NCI-H2196 (cell line): ENCODE measurements at regions not wholly inside any gene's neighbourhood (a gene's known extent, or its start where the extent isn't known, plus 50 kb on each side); places are given as distances from the start of the nearest gene placed in this dataset.
"Not testable (repeated sequence)": the region's sequence is repeated elsewhere in the genome, so short reads cannot be mapped to it uniquely, and the experiment has no call there.

ENCODE experiments used
- DNase-seq: peaks from one replicate; lab custom pipeline; 2025; ENCODE audit not compliant: unreplicated experiment; lab: John Stamatoyannopoulos, UW

DNA sequence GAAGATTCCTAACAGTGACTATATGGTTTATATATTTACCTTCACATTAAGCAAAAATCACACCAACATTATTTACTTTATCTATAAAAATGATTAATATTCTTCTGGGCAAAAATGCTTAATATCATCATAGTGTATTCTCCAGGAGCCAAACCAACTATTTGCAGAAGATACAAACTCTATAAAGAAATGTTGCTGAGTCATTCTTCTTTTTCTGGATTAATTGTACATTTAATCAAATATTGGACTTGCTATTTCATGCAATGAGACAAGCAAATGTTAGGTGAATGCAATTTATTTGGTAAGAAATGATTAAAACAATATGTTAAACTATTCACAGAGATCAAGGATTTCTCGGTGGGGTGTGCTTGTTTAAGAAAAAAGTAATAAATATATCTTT is 1075.8 kb downstream of the PCDH9 start:
- no peak for DNase-seq

DNA sequence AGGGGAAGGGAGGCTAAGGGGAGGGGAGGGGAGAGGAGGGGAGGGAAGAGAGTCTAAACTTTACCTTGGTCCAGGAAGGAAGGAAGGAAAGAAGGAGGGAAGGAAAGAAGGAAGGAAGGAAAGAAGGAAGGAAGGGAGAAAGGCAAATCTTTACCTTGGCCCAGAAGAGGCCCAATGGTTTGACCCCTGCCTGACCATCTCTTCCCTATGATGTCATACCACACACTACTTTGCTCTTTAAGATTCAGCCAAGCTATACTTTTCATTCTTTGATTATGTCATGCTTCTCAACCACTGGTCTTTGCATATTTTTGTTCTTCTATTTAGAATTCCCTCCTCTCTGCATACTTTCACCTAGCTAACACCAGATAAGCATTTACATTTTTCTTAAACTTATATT is 1077.5 kb downstream of the PCDH9 start:
- DNase-seq, result no peak

DNA sequence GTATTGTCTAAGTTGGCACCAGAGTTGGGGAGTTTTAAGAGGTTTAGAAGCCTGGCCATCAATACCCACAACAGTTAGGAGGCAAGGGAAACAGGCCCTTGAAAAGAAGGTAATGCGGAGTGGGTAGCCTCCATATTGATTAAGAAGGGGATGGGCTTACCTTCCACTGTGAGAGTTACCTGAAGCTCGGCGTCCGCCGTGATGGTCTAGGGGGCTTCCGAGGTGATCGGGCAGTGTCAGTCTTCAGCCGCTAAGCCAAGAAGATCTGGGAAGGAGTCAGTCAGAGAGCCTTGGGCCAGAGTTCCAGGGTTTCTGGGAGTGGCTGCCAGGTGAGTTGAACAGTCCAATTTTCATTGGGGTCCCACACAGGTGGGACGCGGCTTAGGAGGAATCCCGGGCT is 1085.8 kb downstream of the PCDH9 start:
- not testable (repeated sequence) for DNase-seq

DNA sequence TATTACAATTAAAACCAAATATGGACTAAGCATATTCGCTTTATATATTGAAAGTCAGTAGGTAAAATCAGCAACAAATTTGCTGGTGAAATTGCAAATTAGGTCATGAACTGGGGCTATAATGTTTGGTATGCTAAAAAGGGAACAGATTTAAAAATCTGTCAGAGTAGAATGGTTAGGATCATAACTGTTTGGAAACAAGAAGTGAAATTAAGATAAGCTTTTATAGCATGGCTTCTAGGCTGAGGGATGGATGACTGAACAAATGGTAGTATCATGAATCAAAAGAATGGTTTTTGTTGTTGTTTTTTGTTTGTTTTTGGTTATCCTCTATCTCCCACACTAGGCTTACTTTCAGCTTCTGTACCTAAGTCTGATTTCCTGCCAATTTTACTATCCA is 1090.4 kb downstream of the PCDH9 start:
- no peak for DNase-seq

DNA sequence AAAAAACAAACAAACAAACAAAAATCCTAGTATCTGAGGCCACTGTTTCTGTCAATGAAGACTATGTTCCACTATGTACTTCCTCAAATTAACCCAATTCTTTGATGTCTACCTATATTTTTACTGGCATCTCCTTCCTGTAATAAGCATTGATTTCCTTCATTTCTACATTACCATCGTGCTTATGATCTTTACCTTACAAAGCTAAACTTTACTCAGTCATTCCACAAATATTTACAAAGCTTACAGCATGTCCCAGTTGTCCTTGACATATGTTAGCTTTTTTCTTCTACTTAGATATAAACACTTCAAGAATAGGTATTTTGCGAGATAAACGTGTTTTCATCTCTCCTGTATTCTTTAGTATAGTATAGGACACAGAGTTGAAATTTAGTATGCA is 1090.9 kb downstream of the PCDH9 start:
- DNase-seq, result no peak

DNA sequence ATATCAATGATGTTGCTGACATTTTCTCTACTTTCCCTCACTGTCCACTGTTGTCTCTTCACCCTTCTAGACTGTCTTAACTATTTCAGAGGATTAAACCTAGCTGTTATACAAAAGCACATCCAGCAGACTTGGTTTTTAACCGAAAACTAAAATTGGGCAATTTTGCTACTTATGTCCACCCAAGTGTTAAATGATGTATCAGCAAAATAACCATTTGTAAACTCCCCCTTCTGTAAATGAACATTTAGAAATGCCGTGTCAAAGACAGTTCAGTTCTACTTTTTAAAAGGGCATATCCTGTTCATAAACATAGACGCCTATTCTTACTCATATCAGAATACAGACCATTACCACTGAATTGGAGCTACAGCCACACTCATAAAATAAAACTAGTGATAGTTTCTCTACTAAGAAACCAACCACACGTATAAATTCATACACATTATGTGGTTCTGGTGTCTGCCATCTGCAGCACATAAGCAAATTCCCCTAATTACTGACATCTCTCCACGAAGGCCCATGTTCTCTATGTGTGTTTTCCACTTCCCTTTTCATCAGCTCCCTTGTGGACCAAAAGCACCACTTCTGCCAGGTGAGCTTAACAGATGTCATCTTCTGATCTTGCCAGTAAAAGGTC is 1091.8 kb downstream of the PCDH9 start:
- no peak for DNase-seq

DNA sequence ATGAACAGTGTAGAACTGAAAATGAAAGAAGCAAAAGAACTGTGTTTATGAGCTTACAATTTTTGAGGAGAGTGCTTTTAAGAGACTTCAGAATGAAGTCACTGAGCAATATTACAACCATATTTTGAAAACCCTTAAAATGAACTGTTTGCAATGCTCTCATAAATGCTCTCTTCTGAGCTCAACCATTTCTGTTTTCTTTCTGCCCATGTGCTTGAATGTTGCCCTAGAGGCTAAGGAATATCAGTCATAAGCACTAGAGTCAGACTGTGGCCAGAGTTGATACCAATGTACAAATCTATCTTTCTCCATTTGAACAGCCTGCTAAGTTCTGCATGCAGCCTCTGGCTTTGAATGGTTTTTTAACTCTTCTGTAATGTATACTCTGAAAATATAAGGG is 1092.8 kb downstream of the PCDH9 start:
- no peak for DNase-seq

DNA sequence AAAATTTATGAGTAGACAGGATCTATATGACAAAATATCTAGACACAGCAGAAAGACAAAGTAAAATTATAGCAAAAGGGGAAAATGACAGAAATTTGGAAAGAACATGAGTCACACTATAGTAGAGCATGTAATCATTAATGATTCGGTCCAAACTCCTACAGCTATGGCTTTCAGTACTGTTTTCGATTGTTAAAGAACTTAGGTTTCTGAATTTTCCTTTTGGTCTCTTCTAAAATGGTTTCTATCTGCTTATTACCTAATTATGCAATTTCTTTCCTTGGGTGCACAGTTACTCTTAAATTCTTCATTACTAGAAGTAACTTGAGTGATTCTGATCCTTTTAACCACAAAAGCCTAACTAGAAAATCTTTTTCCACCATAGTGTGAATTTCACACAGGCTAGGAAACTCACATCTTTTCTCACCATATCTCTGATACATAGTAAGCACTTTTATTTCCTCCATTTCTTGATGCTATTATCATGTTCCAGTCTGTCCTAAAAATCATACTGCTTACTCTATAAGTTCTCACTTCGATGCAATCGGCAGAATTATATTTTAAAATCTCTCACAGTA is 1101.4 kb downstream of the PCDH9 start:
- no peak for DNase-seq

DNA sequence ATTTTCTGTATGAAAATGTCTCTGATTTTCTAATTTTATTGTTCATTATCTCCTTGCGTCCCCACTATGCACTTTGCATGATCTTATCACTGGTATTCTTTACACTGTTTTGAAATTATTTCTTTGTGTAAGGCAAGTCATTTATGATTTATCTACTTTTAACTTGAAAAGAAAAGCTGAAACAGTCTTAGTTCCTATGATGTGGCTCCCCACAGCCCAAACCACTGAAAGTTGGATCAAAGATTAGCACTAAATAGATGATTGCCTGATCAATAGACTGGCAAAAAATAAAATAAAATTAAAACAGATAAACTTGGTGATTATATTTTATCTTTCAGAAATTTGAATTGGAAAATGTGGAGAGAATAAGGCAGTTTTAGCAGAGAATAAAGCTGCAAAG is 1101.9 kb downstream of the PCDH9 start:
- DNase-seq, result no peak

DNA sequence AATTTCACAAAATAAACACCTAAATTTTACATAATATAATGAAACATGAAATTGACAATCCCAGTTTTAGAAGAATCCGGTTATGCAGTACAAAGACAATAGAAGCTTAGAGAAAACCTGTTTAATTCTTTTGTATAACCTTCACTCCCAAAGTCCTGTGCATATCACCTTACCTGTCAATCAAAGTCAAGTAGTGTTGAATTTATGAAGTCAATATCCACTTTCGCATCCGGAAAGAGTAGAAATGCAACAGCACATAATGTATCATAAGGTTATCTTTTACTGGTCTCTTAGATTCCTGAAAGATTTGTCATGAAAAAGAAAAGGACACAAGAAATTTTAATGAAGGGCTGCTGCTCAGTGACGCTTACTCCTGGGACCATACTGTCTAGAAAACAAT is 1112.6 kb downstream of the PCDH9 start:
- DNase-seq, result no peak

DNA sequence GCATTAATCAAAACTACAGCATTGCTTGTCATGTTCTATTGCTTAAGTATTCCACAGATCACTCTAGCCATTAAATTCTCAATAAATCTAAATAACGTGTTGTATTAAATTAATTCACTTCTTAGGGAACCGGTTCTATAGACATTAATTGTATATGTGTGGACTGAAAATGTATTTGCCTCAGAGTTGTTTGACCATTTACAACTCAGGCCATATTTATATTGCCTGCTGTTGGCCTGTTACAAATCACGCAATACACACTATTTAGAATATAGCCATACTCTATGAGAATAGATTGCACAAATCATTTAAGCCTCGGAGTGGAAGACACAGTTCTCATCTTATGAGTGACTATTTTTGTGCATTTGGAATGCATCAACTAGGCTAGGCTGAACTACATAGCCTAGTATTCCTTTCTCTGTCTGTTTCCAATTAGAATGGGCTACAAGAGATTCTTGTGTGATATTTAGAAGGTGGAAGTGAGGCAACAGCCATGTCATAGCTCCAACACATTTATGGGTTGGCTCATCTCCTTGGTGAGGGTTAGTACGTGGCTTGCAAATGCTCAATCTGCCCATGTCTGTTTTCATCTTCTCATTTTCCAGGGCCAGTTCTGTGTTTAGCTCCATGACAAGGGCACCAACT is 1116.1 kb downstream of the PCDH9 start:
- no peak for DNase-seq

DNA sequence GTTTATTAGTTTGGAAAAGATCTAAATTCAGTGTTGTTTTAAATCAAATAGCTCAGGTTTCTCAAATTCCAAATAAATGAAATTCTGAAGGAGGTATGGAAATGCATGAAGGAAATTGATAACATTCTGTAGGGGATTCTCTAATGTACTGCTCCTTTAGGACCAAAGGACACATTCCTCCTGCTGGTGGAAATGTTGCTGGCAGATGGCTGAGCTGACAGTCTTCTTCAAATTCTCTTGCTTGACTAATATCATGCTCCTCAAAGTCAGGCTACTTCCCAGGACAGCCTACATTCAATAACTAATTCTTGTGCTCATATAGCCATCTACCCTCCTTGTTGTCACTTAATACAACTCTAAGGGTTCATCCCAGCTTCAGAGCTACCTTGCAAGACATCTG is 1118.5 kb downstream of the PCDH9 start:
- no peak for DNase-seq

DNA sequence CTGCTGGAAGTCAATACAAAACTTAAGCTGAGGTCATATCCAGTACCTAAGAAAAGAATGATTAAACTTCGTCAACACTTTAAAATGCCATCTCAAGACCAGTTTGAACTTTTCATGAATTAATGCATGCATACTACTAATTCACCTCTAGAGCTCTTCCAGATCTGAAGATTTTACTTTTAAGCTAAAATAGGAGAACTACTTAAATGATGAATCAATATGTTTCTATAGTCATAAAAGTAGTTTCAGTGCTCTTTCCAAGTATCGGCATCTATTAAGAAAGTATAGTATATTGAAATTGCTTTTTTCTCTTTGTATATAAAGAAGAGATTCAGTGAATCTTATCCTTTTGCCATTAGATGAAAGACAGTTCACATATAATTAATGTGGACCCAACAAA is 1123.9 kb downstream of the PCDH9 start:
- DNase-seq, result no peak

DNA sequence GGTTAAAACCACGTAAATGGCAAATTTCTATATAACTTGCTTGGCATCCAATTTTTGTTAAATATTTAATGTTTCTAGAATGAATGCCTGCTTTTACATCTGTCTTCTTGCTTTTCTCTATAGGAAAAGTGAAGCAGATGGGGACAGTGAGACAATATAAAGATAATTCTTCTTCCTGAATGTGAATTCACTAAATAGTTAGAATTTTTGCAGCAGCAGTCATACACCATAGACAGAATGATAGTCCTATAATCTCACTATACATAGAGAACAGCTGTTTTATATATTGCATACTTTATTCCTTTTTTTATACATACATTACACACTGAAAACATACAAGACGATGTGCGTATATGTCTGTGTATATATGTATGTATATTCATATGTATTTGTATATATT is 1127.3 kb downstream of the PCDH9 start:
- no peak for DNase-seq

DNA sequence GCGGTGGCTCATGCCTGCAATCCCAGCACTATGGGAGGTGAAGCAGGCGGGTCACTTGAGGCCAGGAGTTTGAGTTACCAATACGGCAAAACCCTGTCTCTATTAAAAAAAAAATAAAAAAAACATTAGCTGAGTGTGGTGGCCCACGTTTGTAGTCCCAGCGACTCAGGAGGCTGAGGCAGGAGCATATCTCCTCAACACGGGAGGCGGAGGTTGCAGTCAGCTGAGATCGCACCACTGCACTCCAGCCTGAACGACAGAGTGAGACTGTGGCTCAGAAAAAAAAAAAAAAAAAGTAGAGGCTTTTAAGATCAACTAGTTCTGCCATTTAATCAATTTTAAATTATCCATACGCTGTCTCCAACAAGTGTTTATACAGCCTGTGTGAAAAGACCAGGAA is 1130.3 kb downstream of the PCDH9 start:
- DNase-seq, result no peak

DNA sequence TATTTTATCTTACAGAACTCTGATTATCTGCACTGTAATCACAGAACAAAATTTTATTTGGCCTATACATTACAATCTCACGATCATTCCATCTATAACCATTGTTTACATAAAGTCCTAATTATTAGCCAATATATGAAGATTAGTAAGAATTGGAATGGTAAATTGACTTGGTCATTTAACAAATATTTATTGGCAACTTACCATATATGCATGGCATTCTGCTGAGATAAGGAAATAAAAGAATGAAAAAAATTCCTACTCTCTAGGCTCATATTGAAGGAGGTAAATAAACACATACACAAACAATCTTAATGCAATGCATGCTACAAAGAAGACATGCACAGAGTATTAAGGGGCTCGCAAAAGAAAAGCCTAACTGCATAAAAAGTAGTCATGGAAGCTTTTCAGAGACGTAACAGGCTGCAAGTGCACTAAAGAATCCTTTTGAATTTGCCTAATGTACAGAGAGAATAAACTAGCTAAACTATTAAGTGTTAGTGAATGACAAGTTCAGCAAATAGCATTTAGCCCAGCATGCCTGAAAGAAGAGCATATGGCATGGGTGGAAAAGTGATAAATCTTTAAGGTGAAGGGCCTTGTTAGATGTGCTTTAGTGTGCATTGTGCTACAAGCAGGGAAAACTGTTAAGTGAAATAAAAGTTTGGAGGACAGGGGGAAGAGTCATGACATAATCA is 1131.1 kb downstream of the PCDH9 start:
- no peak for DNase-seq

DNA sequence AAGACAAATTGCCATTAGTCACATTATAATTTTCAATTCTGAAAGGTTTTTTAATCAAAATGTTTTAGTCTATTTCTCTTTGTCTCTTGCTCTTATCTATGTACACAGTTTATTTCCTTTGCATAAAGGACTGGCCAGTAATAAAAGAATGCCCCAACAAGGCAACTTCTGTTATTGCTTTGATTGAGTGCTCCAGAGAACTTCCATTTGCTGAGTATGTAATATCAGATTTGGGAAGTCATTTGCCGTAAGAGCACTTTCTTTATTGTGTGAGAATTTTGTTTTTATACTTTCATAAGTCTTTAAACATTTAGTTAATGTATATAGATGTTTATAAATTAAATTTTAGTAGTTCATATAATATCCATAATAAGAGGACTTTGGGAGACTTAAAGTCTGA is 1140.4 kb downstream of the PCDH9 start:
- DNase-seq, result no peak

DNA sequence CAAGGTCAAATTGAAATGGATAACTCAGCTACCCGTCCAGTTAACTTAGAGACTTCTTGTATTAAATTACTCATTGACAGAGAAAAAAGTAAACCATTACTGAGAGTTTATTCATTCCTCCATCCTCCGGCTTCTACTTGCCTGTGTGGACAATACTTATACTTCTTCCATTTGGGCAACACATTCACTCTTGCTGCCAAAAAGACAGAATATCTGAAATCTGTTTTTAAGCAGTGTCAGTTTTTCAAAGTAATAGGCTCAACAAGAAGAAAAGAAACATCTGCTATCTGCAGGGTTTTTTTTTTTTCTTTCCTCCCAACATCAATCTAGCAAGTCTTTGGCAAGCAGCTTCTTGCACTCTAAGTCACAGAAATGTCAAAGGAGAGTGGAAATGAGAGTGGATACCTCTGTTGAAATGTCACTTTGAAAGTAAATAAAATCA is 1142.8 kb downstream of the PCDH9 start:
- DNase-seq, result no peak

DNA sequence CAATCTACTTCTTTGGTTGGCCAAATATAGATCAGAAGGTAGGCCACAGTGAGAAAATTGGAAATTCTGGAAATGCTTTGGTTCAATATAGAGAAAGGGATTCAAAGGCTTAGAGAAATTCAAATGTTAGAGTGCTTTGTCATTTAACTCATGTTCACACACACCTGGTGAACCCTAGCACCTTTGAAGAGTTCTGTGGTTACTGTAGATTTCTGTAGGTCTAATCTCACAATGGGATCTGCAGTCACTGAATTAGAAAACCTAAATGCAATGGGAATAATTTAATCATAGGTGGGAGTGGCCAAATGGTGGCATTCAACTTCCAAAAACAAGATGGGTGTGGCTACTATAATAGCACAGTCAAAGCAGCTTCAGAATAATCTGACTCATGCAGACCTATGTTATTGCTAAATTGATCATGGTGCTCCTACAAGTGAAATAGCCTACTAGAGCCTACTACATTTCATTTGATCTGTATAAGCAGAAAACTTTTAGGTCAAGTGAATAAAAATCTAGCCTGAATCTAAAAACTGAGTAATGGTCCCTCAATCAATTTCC is 1152.9 kb downstream of the PCDH9 start:
- no peak for DNase-seq

DNA sequence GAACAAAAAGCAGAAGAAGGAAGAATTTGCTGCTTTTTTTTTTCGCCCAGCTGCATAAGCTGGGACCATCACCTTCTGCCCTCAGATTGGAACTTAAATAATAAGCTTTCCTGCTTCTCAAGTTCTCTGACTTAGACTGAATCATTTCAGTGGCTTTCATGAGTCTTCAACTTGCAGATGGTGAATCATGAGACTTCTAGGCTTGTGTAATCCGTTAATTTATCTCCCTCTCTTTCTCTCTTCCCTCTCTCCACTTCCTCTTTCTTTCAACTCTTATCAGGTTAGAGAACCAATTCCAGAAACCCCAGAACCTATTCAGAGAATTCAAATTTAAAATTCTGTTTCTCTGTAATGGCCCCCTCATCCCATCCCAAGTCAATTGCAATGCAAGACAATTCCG is 1153.7 kb downstream of the PCDH9 start:
- DNase-seq, result no peak

DNA sequence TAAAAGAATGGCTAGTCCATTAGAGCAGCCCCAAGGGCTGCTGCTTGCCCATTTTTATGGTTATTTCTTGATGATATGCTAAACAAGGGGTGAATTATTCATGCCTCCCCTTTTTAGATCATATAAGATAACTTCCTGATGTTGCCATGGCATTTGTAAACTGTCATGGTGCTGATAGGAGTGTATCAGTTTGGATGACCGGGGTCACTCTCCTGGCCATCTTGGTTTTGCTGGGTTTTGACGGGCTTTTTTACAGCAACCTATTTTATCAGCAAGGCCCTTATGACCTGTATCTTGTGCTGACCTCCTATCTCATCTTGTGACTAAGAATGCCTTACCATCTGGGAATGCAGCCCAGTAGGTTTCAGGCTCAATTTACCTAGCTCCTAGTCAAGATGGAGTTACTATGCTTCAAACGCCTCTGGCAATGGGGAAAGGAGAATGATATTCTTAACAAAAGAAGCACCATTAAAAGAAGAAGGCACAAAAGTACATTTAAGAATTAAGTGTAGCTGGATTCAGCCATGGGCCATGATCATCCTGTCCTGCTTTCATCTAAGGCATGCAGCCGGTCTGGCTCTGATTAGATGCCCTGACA is 1156.0 kb downstream of the PCDH9 start:
- no peak for DNase-seq
